Loucy (cell line): ENCODE measurements at regions not wholly inside any gene's neighbourhood (a gene's known extent, or its start where the extent isn't known, plus 50 kb on each side); places are given as distances from the start of the nearest gene placed in this dataset.

ENCODE experiments used
- H2AFZ ChIP-seq: fragments of 200-600 bp; sonication (generic); 2 replicates; pipeline ENCODE4 v1.6.0; 2016; ENCODE audit warnings: antibody characterized with exemption, mild to moderate bottlenecking, low read length, moderate library complexity
- H3F3A ChIP-seq: fragments of 200-600 bp; 2 replicates; pipeline ENCODE4 v1.6.0; 2016; ENCODE audit warnings: antibody characterized with exemption, low read depth, mild to moderate bottlenecking
- H3K27me3 ChIP-seq: fragments of 200-600 bp; sonication (generic); 2 replicates; pipeline ENCODE4 v1.6.1; 2014; ENCODE audit warnings: low read length, mild to moderate bottlenecking; ENCODE audit not compliant: insufficient read depth, poor library complexity, severe bottlenecking
- H3K36me3 ChIP-seq: fragments of 200-600 bp; sonication (generic); 2 replicates; pipeline ENCODE4 v1.6.1; 2016; ENCODE audit warnings: low read length; ENCODE audit not compliant: insufficient read depth
- H3K4me1 ChIP-seq: fragments of 200-600 bp; sonication (generic); 2 replicates; pipeline ENCODE4 v1.5.1; 2014; ENCODE audit warnings: low read length, mild to moderate bottlenecking; ENCODE audit not compliant: insufficient read depth, poor library complexity, severe bottlenecking
- H3K4me2 ChIP-seq: fragments of 200-600 bp; sonication (generic); 2 replicates; pipeline ENCODE4 v1.6.0; 2014; ENCODE audit warnings: antibody characterized with exemption, low read length, low read depth, mild to moderate bottlenecking; ENCODE audit not compliant: poor library complexity, severe bottlenecking
- H3K4me3 ChIP-seq: fragments of 200-600 bp; sonication (generic); 2 replicates; pipeline ENCODE4 v1.5.1; 2014; ENCODE audit warnings: low read length, mild to moderate bottlenecking, mixed read lengths; ENCODE audit not compliant: poor library complexity, severe bottlenecking
- H3K79me2 ChIP-seq: fragments of 200-600 bp; sonication (generic); 2 replicates; pipeline ENCODE4 v1.6.1; 2014; ENCODE audit warnings: low read length; ENCODE audit not compliant: insufficient read depth
- H3K9ac ChIP-seq: fragments of 200-600 bp; sonication (generic); 2 replicates; pipeline ENCODE4 v1.6.0; 2014; ENCODE audit warnings: mild to moderate bottlenecking, low read depth, low read length, moderate library complexity; ENCODE audit not compliant: poor library complexity, severe bottlenecking
- H3K9me2 ChIP-seq: fragments of 200-600 bp; sonication (generic); replicated peaks from 2 replicates; pipeline ENCODE4 v1.6.1; 2016; ENCODE audit warnings: low read depth, low read length, mixed read lengths
- H3K9me3 ChIP-seq: fragments of 200-600 bp; sonication (generic); 2 replicates; pipeline ENCODE4 v1.6.1; 2014; ENCODE audit warnings: mild to moderate bottlenecking, antibody characterized with exemption, low read length, low read depth; ENCODE audit not compliant: insufficient read depth
- H4K20me1 ChIP-seq: fragments of 200-600 bp; sonication (generic); 2 replicates; pipeline ENCODE4 v1.6.0; 2014; ENCODE audit warnings: antibody characterized with exemption, low read length, mild to moderate bottlenecking; ENCODE audit not compliant: insufficient read depth, poor library complexity, severe bottlenecking
- EZH2phosphoT487 ChIP-seq: fragments of 200-600 bp; IDR thresholded peaks from 2 replicates; pipeline ENCODE4 v1.6.1; 2018; ENCODE audit warnings: antibody characterized with exemption, mild to moderate bottlenecking, moderate library complexity, borderline replicate concordance
- TF ChIP-seq, protein P1 (sequence below): fragments of 200-600 bp; sonication (generic); conservative IDR thresholded peaks from 2 replicates; pipeline ENCODE4 v1.5.1; 2014; ENCODE audit warnings: mild to moderate bottlenecking, antibody characterized with exemption, low read length

DNA sequence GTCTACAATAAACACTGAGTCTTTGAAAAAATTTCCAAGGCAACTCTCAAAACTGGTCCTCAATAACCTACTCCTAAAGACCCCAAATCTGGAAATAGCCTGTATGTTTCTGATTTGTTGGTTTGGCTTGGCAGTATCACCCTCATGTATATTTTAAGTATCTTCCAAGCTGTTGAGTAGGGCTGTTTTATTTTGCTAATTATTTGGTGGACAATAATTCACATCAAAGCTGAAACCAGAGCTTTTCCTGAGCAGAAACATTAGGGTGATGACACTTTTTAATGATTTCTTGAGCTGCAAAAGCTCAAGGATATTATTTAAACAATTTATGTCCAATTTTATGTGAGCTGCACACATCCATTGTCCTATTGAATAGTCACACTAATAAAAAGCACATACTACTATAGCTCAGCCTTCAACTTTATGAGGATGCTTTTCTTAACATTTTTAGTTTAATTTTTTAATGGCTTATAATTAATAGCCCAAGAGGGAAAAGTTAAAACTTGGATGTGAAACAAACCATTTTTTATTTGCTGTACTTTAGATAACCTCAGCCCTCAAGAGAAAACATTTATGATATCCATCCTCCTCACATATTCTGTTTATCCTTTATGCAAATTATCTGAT is 393.1 kb downstream of the TAF11L14 start:
- TF ChIP-seq, protein P1, sequence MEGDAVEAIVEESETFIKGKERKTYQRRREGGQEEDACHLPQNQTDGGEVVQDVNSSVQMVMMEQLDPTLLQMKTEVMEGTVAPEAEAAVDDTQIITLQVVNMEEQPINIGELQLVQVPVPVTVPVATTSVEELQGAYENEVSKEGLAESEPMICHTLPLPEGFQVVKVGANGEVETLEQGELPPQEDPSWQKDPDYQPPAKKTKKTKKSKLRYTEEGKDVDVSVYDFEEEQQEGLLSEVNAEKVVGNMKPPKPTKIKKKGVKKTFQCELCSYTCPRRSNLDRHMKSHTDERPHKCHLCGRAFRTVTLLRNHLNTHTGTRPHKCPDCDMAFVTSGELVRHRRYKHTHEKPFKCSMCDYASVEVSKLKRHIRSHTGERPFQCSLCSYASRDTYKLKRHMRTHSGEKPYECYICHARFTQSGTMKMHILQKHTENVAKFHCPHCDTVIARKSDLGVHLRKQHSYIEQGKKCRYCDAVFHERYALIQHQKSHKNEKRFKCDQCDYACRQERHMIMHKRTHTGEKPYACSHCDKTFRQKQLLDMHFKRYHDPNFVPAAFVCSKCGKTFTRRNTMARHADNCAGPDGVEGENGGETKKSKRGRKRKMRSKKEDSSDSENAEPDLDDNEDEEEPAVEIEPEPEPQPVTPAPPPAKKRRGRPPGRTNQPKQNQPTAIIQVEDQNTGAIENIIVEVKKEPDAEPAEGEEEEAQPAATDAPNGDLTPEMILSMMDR: no peak
- no peak for TF ChIP-seq EZH2phosphoT487
- Histone ChIP-seq H3K9me3 (no peaks in the 10 kb centered on the region), H3K4me3 (no peak overlapping the region), H3K4me2 (no peak overlapping the region), H2AFZ (no peak overlapping the region), H3K9me2 (no peaks in the 10 kb centered on the region), H4K20me1 (no peaks in the 10 kb centered on the region), H3K4me1 (no peaks in the 10 kb centered on the region), H3F3A (no peaks in the 10 kb centered on the region), H3K27me3 (no peaks in the 10 kb centered on the region), H3K36me3 (no peaks in the 10 kb centered on the region), H3K79me2 (no peaks in the 10 kb centered on the region), H3K9ac (no peak overlapping the region)

DNA sequence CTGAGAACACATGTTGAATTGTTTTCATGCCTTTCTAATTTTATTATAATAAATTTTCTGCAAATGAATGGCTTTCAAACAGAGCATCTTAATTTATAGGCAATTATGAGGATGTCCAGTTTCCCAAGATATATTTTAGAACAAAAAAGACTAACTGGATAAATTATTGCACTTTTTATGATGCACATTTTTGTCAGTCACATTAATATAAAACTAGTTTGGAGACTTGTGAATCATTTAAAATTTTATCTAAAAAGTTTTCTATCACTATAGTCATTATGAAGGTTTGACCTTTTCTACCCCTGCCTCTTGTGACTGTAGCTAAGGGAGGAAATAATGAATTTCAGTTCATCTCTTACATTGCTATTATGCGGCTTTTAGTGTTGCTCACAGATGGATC is 393.8 kb downstream of the TAF11L14 start:
- Histone ChIP-seq H3K27me3 (no peaks in the 10 kb centered on the region), H3K9ac (no peak overlapping the region), H3K79me2 (no peaks in the 10 kb centered on the region), H4K20me1 (no peaks in the 10 kb centered on the region), H3K9me3 (no peaks in the 10 kb centered on the region), H3K4me2 (no peak overlapping the region), H2AFZ (no peak overlapping the region), H3K9me2 (no peaks in the 10 kb centered on the region), H3K4me1 (no peaks in the 10 kb centered on the region), H3F3A (no peaks in the 10 kb centered on the region), H3K36me3 (no peaks in the 10 kb centered on the region), H3K4me3 (no peak overlapping the region)
- no peak for TF ChIP-seq EZH2phosphoT487
- TF ChIP-seq, protein P1: no peak

DNA sequence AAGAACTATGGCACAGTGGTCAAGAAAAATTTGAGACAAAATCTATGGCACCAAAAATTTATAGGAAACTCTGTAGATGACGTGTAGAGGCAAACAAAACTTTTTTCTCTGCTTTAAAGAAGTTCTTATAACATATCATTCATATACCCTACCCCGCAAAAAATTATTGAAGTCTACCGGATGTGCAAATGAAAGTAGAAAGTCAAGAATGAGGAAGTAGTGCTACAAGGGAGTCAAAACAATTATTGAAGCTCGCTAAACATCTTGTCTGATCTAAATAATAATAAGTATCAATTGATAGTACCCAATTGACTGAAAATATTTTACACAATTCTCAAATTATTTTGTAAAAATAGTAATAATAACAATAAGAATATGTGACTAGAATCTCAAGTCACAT is 398.5 kb downstream of the TAF11L14 start:
- Histone ChIP-seq H3F3A (no peaks in the 10 kb centered on the region), H2AFZ (no peak overlapping the region), H3K36me3 (no peaks in the 10 kb centered on the region), H3K9ac (no peak overlapping the region), H3K79me2 (no peaks in the 10 kb centered on the region), H3K27me3 (no peaks in the 10 kb centered on the region), H3K4me3 (no peak overlapping the region), H3K4me2 (no peak overlapping the region), H3K4me1 (no peaks in the 10 kb centered on the region), H3K9me2 (no peaks in the 10 kb centered on the region), H3K9me3 (no peaks in the 10 kb centered on the region), H4K20me1 (no peaks in the 10 kb centered on the region)
- TF ChIP-seq EZH2phosphoT487: no peak
- TF ChIP-seq, protein P1: no peak
